Stimulated activated effector memory CD8-positive, alpha-beta T cell treated with anti-CD3 and anti-CD28 coated beads, Interleukin-12 subunit alpha, Interleukin-12 subunit beta, amount 100 ng/mL, for 72 hours (primary cell): ENCODE measurements at regions not wholly inside any gene's neighbourhood (a gene's known extent, or its start where the extent isn't known, plus 50 kb on each side); places are given as distances from the start of the nearest gene placed in this dataset.
"Not testable (repeated sequence)": the region's sequence is repeated elsewhere in the genome, so short reads cannot be mapped to it uniquely, and the experiment has no call there.

ENCODE experiments used
- ATAC-seq: fragments of 150-1000 bp; cut with Tn5 transposase; 2 replicates; pipeline ENCODE4 v1.10.0; 2021
- DNase-seq, 2 donors: peaks; one replicate each; pipeline ENCODE4 v3.0.0; 2021 to 2022; ENCODE audit warnings: low spot score in 2 of 2
- H3K27ac Mint-ChIP-seq: one replicate; pipeline ENCODE4 v1.8.0; 2022; ENCODE audit warnings: mild to moderate bottlenecking, mixed read lengths
- H3K36me3 Mint-ChIP-seq: one replicate; pipeline ENCODE4 v1.8.0; 2022; ENCODE audit warnings: mild to moderate bottlenecking, mixed read lengths
- H3K4me1 Mint-ChIP-seq: one replicate; pipeline ENCODE4 v1.8.0; 2022; ENCODE audit warnings: mixed read lengths
- H3K4me3 Mint-ChIP-seq: one replicate; pipeline ENCODE4 v1.8.0; 2022; ENCODE audit warnings: mild to moderate bottlenecking, mixed read lengths
- H3K9me3 Mint-ChIP-seq: one replicate; pipeline ENCODE4 v1.8.0; 2022; ENCODE audit warnings: mixed read lengths

GRCh38 chr4:77434299-77435092 is 171.1 kb upstream of the CXCL13 start:
- Mint-ChIP-seq H3K27ac (no peak overlapping the region), H3K4me1 (no peaks in the 10 kb centered on the region), H3K4me3 (no peak overlapping the region), H3K36me3 (no peaks in the 10 kb centered on the region), H3K9me3 (no peaks in the 10 kb centered on the region)
- ATAC-seq (no peak), DNase-seq (no peak)

GRCh38 chr4:77437079-77437478 is 168.5 kb upstream of the CXCL13 start:
- no peak for ATAC-seq
- H3K4me1 Mint-ChIP-seq: no peaks in the 10 kb centered on the region
- H3K4me3 Mint-ChIP-seq: no peak overlapping the region
- H3K36me3 Mint-ChIP-seq: no peaks in the 10 kb centered on the region
- DNase-seq: no peak
- H3K27ac Mint-ChIP-seq: no peak overlapping the region
- H3K9me3 Mint-ChIP-seq: no peaks in the 10 kb centered on the region

DNA sequence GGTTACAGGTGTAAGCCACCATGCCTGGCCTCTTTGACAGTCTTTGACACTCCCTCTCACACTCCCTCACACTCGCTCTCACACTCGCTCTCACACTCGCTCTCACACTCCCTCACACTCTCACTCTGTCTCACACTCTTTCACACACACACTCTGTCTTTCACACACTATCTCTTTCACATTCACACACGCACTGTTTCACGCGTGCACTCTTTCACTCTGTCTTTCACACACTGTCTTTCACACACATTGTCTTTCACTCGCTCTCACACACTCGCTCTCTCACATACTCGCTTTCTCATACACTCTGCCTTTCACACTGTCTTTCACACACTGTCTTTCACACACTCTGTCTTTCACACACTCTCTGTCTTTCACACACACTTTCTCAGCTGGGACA is 167.1 kb upstream of the CXCL13 start:
- H3K9me3 Mint-ChIP-seq: no peaks in the 10 kb centered on the region
- H3K27ac Mint-ChIP-seq: no peak overlapping the region
- ATAC-seq: no peak
- H3K4me1 Mint-ChIP-seq: no peaks in the 10 kb centered on the region
- H3K4me3 Mint-ChIP-seq: no peak overlapping the region
- H3K36me3 Mint-ChIP-seq: no peaks in the 10 kb centered on the region
- no peak for DNase-seq

DNA sequence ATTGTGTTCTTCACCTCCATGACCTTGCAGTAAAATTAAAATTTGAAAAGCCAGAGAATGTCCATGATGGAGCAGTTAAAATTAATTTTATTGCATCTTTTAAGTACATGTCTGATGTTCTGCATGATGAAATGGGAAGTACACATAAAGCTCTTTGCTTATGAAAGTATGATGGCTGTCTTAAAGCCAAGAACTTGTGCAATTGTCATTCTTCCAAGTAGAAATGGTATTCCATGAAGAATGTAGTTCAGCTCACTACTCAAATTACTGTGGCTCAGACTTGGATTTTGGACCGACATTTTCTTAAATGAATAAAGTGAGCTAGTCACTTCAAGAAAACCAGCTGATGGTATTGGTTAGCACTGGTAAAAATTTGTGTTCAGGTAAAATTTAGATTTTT is 161.7 kb upstream of the CXCL13 start:
- no peaks in the 10 kb centered on the region for H3K4me1 Mint-ChIP-seq
- no peak for DNase-seq
- no peak for ATAC-seq
- no peak overlapping the region for H3K27ac Mint-ChIP-seq
- H3K4me3 Mint-ChIP-seq: no peak overlapping the region
- no peaks in the 10 kb centered on the region for H3K36me3 Mint-ChIP-seq
- H3K9me3 Mint-ChIP-seq: no peaks in the 10 kb centered on the region

DNA sequence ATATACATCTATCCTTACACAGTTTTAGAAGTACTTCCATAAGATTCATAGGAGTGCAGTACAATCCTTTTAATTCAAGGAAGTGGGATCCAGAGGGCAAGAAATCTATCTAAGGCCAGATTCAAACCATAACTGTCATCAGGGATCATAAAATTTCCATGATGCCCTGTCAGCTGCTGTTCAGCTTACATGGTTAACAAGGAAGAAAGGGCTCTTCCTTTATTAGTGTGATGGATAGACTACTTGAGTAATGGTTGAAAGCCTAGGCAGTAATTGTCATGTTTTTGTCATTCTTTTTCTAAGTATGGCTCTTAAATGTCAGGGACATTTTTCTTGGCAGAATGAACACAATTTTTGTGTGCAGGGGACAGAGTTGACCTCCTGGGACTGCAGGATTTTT is 159.8 kb upstream of the CXCL13 start:
- no peaks in the 10 kb centered on the region for H3K9me3 Mint-ChIP-seq
- no peak overlapping the region for H3K27ac Mint-ChIP-seq
- DNase-seq (no peak), ATAC-seq (no peak)
- H3K4me1 Mint-ChIP-seq: no peaks in the 10 kb centered on the region
- no peaks in the 10 kb centered on the region for H3K36me3 Mint-ChIP-seq
- H3K4me3 Mint-ChIP-seq: no peak overlapping the region

DNA sequence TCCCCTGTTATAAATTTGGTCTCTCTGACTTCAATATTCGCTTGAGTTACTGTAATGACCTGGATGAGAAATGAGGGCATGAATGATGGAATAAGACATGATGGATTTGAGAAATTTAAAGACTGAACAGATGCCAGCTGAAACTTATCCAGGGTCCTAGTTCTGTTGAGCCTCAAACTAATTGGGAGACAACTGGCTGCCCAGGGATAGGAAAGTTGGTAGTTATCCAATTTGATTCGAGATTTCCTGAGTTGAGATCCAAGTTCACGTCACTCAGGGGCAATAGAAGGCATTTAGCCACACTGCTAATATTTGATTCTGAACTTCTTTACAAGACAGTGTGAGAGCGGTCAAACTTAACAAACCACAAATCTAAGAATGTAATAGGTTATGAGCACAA is 159.0 kb upstream of the CXCL13 start:
- Mint-ChIP-seq H3K4me1 (no peaks in the 10 kb centered on the region), H3K4me3 (no peak overlapping the region), H3K36me3 (no peaks in the 10 kb centered on the region), H3K27ac (no peak overlapping the region), H3K9me3 (no peaks in the 10 kb centered on the region)
- ATAC-seq (no peak), DNase-seq (no peak)

- H3K36me3 Mint-ChIP-seq: no peaks in the 10 kb centered on the region
- no peak overlapping the region for H3K4me3 Mint-ChIP-seq
These were observed 156.4 kb upstream of the CXCL13 start for GRCh38 chr4:77449171-77449570.

DNA sequence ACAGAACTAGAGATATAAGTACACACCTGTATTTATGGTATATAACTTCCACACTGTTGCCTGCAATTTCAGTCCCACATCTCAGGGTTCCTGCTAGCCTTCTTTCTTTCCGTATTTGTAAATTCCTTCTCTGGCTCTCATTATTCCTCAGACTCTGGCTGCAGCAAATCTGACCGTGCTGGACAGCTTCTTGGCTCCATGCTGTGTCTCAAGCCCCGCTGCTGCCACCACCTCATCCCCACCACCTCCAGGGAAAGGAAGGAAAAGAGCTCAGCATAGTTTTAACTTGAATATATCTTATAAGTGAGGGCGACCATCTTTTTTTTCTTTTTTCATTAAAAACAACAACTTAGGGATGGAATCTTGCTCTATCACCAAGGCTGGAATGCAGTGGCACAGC is 155.6 kb upstream of the CXCL13 start:
- DNase-seq (no peak), ATAC-seq (no peak)
- no peak overlapping the region for H3K4me3 Mint-ChIP-seq
- H3K36me3 Mint-ChIP-seq: no peaks in the 10 kb centered on the region
- H3K9me3 Mint-ChIP-seq: no peaks in the 10 kb centered on the region
- no peak overlapping the region for H3K27ac Mint-ChIP-seq
- no peaks in the 10 kb centered on the region for H3K4me1 Mint-ChIP-seq

More at GRCh38 chr4:77449171-77449570, 156.4 kb upstream of the CXCL13 start:
- ATAC-seq (no peak), DNase-seq (no peak)
- Mint-ChIP-seq H3K9me3 (no peaks in the 10 kb centered on the region), H3K27ac (no peak overlapping the region), H3K4me1 (no peaks in the 10 kb centered on the region)

GRCh38 chr4:77451530-77451929 is 154.1 kb upstream of the CXCL13 start:
- no peak for ATAC-seq
- no peaks in the 10 kb centered on the region for H3K9me3 Mint-ChIP-seq
- no peak for DNase-seq
- H3K4me3 Mint-ChIP-seq: no peak overlapping the region
- no peaks in the 10 kb centered on the region for H3K36me3 Mint-ChIP-seq
- no peak overlapping the region for H3K27ac Mint-ChIP-seq
- H3K4me1 Mint-ChIP-seq: no peaks in the 10 kb centered on the region

- not testable (repeated sequence) for DNase-seq, H3K4me3 Mint-ChIP-seq, H3K4me1 Mint-ChIP-seq, H3K36me3 Mint-ChIP-seq, H3K9me3 Mint-ChIP-seq, H3K27ac Mint-ChIP-seq, ATAC-seq
These were observed 153.5 kb upstream of the CXCL13 start for GRCh38 chr4:77452117-77452516.

DNA sequence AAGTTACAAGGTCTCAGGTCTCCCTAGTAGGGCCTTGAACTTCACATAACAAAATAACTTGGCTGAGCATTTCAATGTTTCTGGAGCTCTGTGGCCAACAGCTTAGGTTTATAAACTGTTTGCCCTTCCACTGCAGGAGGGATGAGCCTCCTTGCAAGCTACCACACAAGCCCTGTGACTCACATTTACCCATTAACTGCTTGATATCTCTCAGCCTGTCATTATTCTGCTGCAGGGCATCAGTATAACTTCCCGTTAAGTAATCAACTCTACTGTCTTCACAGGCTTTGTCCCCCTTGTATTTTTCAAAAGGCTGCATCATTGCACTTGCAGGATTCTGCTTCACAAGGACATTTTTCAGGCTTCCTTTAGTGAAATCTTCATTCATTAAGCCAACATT is 151.7 kb upstream of the CXCL13 start:
- no peaks in the 10 kb centered on the region for H3K9me3 Mint-ChIP-seq
- H3K36me3 Mint-ChIP-seq: no peaks in the 10 kb centered on the region
- no peaks in the 10 kb centered on the region for H3K4me1 Mint-ChIP-seq
- no peak for DNase-seq
- no peak overlapping the region for H3K27ac Mint-ChIP-seq
- H3K4me3 Mint-ChIP-seq: no peak overlapping the region
- ATAC-seq: no peak

DNA sequence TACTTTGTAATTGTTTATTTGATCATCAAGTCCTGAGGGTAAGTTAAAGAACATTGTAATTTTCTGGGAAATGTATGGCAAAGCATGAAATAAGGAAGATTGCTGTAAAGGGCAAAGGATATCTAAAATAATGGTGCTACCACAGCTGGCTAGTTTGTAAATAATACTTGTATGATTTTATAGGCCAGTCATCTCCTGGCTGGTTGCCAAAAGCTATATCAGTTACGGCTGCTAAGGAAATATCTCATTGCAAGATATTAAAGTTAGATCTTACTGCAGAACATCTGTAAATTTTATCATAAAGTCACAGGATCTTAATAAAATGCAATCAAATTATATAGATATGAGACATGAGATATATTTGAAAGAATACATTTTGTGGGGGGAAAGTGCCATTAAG is 150.8 kb upstream of the CXCL13 start:
- Mint-ChIP-seq H3K9me3 (no peaks in the 10 kb centered on the region), H3K4me3 (no peak overlapping the region), H3K36me3 (no peaks in the 10 kb centered on the region), H3K4me1 (no peaks in the 10 kb centered on the region), H3K27ac (no peak overlapping the region)
- DNase-seq (no peak), ATAC-seq (no peak)

GRCh38 chr4:77464100-77464499 is 141.5 kb upstream of the CXCL13 start:
- H3K4me3 Mint-ChIP-seq, H3K27ac Mint-ChIP-seq, H3K4me1 Mint-ChIP-seq, H3K9me3 Mint-ChIP-seq, DNase-seq, H3K36me3 Mint-ChIP-seq, ATAC-seq: not testable (repeated sequence)

DNA sequence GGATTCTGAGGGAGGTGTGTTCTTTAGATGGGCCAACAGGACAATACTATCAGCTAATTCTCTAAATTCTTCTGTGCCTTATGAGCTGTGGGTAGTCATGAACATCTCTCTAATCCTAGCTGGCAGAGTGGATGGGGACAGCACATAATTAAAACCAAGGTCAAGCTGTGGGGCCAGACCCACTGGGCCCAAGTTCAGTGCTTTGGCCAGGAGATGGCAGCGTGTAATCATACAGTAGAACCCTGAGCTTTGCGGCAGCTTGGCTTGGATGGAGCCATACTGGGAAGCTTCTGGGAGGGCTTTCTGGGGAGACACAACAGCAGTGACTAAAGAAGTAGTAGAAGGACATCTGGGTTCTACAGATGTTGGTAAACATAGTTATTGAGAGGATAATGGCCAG is 140.3 kb upstream of the CXCL13 start:
- Mint-ChIP-seq H3K4me3 (no peak overlapping the region), H3K27ac (no peak overlapping the region), H3K4me1 (peaks cover 7% of the 10 kb centered on the region), H3K36me3 (no peaks in the 10 kb centered on the region), H3K9me3 (no peaks in the 10 kb centered on the region)
- DNase-seq: peak in 1 of 2 donors; percentile 58
- peak; percentile 58 for ATAC-seq

DNA sequence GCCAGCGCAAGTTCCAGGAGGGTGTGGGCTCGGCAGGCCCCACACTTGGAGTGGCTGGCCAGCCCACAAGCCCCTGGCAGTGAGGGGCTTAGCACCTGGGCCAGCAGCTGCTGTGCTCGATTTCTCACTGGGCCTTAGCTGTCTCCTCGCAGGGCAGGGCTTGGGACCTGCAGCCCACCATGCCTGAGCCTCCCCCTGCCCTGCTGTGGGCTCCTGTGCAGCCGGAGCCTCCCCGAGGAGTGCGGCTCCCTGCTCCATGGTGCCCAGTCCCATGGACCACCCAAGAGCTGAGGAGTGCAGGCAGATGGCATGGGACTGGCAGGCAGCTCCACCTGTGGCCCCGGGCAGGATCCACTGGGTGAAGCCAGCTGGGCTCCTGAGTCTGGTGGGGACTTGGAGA is 139.2 kb upstream of the CXCL13 start:
- no peak overlapping the region for H3K27ac Mint-ChIP-seq
- peaks cover 7% of the 10 kb centered on the region for H3K4me1 Mint-ChIP-seq
- H3K4me3 Mint-ChIP-seq: no peak overlapping the region
- DNase-seq: no peak
- ATAC-seq: no peak
- no peaks in the 10 kb centered on the region for H3K9me3 Mint-ChIP-seq
- no peaks in the 10 kb centered on the region for H3K36me3 Mint-ChIP-seq

DNA sequence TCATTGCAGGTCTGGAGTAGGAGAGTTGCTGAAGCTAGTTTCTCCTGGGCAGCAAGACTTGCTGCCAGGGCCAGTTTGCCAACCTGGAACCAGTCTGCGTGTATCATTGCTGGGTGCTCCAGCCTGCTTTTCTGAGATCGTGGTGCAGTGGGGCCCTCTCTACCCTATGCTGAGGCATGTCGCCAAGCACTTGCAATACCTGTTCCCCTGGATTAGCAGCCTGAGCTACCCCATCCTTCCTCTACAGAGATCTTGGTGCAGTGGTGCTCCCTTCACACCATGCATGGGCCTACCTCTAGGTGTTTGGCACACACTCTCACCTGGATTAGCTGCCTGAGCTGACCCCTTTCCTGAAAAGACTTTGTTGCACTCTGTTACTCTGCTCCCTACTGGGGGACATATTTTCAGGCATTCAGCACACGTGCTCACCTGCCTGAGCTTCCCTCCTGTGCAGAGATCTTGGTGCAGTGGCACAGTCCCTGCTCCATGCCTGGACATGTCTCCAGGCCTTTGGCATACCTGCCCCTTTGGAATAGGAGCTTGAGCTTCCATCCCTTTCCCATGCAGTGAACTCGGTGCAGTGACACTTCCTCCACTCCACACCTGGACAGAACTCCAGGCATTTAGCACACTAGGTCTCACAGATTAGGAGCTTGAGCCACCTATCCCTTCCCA is 133.7 kb upstream of the CXCL13 start:
- Mint-ChIP-seq H3K27ac (no peak overlapping the region), H3K9me3 (no peaks in the 10 kb centered on the region), H3K36me3 (no peaks in the 10 kb centered on the region), H3K4me1 (peaks cover 8% of the 10 kb centered on the region), H3K4me3 (no peak overlapping the region)
- DNase-seq (no peak), ATAC-seq (no peak)
